ENCODE measurements at regions not wholly inside any gene's neighbourhood (a gene's known extent, or its start where the extent isn't known, plus 50 kb on each side); places are given as distances from the start of the nearest gene placed in this dataset.

- Histone ChIP-seq H3K9me3 (ENCODE audit: control insufficient read depth in 2 of 2, insufficient read depth in 1 of 2, low read depth in 1 of 2, low read length in 1 of 2) (no peaks in the 10 kb centered on the region), H3K27ac (ENCODE audit: low read depth in 1 of 3, low read length in 2 of 3) (no peak overlapping the region), H3K27me3 (ENCODE audit: control insufficient read depth in 3 of 3, insufficient read depth in 3 of 3, low read length in 3 of 3) (no peaks in the 10 kb centered on the region), H3K4me1 (ENCODE audit: control insufficient read depth in 3 of 3, insufficient read depth in 2 of 3, low read depth in 1 of 3, low read length in 2 of 3) (no peaks in the 10 kb centered on the region), H3K4me3 (ENCODE audit: low read depth in 1 of 3, low read length in 3 of 3) (no peak overlapping the region), H3K36me3 (ENCODE audit: control insufficient read depth in 3 of 3, insufficient read depth in 2 of 3, low read depth in 1 of 3, low read length in 3 of 3) (no peaks in the 10 kb centered on the region)
- WGBS, 3 donors = 52 to 63% (median 61%) methylated on average over 3 of the region's 3 CpGs
- no peak for FAIRE-seq
- no peak for DNase-seq
Measured at GRCh38 chr14:40757376-40757950, 849.2 kb upstream of the LRFN5 start.

- no peak for DNase-seq
- 81 to 90% (median 86%) methylated on average over 1 of the region's 1 CpG for WGBS, 3 donors
- no peak for FAIRE-seq
Measured at GRCh38 chr14:40733206-40733605, 873.5 kb upstream of the LRFN5 start.

GRCh38 chr14:40727107-40727506 is 879.6 kb upstream of the LRFN5 start:
- H3K27ac ChIP-seq (ENCODE audit: low read depth in 1 of 3, low read length in 2 of 3) = no peak overlapping the region
- no peaks in the 10 kb centered on the region for H3K4me1 ChIP-seq (ENCODE audit: control insufficient read depth in 3 of 3, insufficient read depth in 2 of 3, low read depth in 1 of 3, low read length in 2 of 3)
- FAIRE-seq (no peak), DNase-seq (no peak)
- H3K27me3 ChIP-seq (ENCODE audit: control insufficient read depth in 3 of 3, insufficient read depth in 3 of 3, low read length in 3 of 3) = no peaks in the 10 kb centered on the region
- no peaks in the 10 kb centered on the region for H3K36me3 ChIP-seq (ENCODE audit: control insufficient read depth in 3 of 3, insufficient read depth in 2 of 3, low read depth in 1 of 3, low read length in 3 of 3)
- 62 to 73% (median 66%) methylated on average over 2 of the region's 2 CpGs for WGBS, 3 donors
- peaks cover under 1 to 35% of the 10 kb centered on the region in 2 donors for H3K9me3 ChIP-seq (ENCODE audit: control insufficient read depth in 2 of 2, insufficient read depth in 1 of 2, low read depth in 1 of 2, low read length in 1 of 2)
- no peak overlapping the region for H3K4me3 ChIP-seq (ENCODE audit: low read depth in 1 of 3, low read length in 3 of 3)

More at GRCh38 chr14:40733206-40733605, 873.5 kb upstream of the LRFN5 start:
- Histone ChIP-seq H3K27me3 (ENCODE audit: control insufficient read depth in 3 of 3, insufficient read depth in 3 of 3, low read length in 3 of 3) (no peaks in the 10 kb centered on the region), H3K4me3 (ENCODE audit: low read depth in 1 of 3, low read length in 3 of 3) (no peak overlapping the region), H3K36me3 (ENCODE audit: control insufficient read depth in 3 of 3, insufficient read depth in 2 of 3, low read depth in 1 of 3, low read length in 3 of 3) (no peaks in the 10 kb centered on the region), H3K9me3 (ENCODE audit: control insufficient read depth in 2 of 2, insufficient read depth in 1 of 2, low read depth in 1 of 2, low read length in 1 of 2) (peaks cover 3 to 20% of the 10 kb centered on the region in 2 donors), H3K27ac (ENCODE audit: low read depth in 1 of 3, low read length in 2 of 3) (no peak overlapping the region), H3K4me1 (ENCODE audit: control insufficient read depth in 3 of 3, insufficient read depth in 2 of 3, low read depth in 1 of 3, low read length in 2 of 3) (no peaks in the 10 kb centered on the region)

- H3K4me3 ChIP-seq (ENCODE audit: low read depth in 1 of 3, low read length in 3 of 3) = no peak overlapping the region
- H3K27ac ChIP-seq (ENCODE audit: low read depth in 1 of 3, low read length in 2 of 3) = no peak overlapping the region
- H3K4me1 ChIP-seq (ENCODE audit: control insufficient read depth in 3 of 3, insufficient read depth in 2 of 3, low read depth in 1 of 3, low read length in 2 of 3) = no peaks in the 10 kb centered on the region
- 77 to 85% (median 79%) methylated on average over 5 of the region's 5 CpGs for WGBS, 3 donors
- H3K27me3 ChIP-seq (ENCODE audit: control insufficient read depth in 3 of 3, insufficient read depth in 3 of 3, low read length in 3 of 3) = no peaks in the 10 kb centered on the region
- peaks cover 2 to 14% of the 10 kb centered on the region in 2 donors for H3K9me3 ChIP-seq (ENCODE audit: control insufficient read depth in 2 of 2, insufficient read depth in 1 of 2, low read depth in 1 of 2, low read length in 1 of 2)
- FAIRE-seq (no peak), DNase-seq (no peak)
- H3K36me3 ChIP-seq (ENCODE audit: control insufficient read depth in 3 of 3, insufficient read depth in 2 of 3, low read depth in 1 of 3, low read length in 3 of 3) = no peaks in the 10 kb centered on the region
Measured at GRCh38 chr14:40713387-40713786, 893.3 kb upstream of the LRFN5 start.

GRCh38 chr14:40697231-40697630 is 909.4 kb upstream of the LRFN5 start:
- H3K27me3 ChIP-seq (ENCODE audit: control insufficient read depth in 3 of 3, insufficient read depth in 3 of 3, low read length in 3 of 3) = no peaks in the 10 kb centered on the region
- WGBS, 3 donors = 76 to 83% (median 78%) methylated on average over 1 of the region's 1 CpG
- DNase-seq (no peak), FAIRE-seq (no peak)
- H3K4me1 ChIP-seq (ENCODE audit: control insufficient read depth in 3 of 3, insufficient read depth in 2 of 3, low read depth in 1 of 3, low read length in 2 of 3) = no peaks in the 10 kb centered on the region
- H3K9me3 ChIP-seq (ENCODE audit: control insufficient read depth in 2 of 2, insufficient read depth in 1 of 2, low read depth in 1 of 2, low read length in 1 of 2) = peaks cover 0 to 5% of the 10 kb centered on the region in 2 donors
- H3K4me3 ChIP-seq (ENCODE audit: low read depth in 1 of 3, low read length in 3 of 3) = no peak overlapping the region
- H3K36me3 ChIP-seq (ENCODE audit: control insufficient read depth in 3 of 3, insufficient read depth in 2 of 3, low read depth in 1 of 3, low read length in 3 of 3) = no peaks in the 10 kb centered on the region
- H3K27ac ChIP-seq (ENCODE audit: low read depth in 1 of 3, low read length in 2 of 3) = no peak overlapping the region

GRCh38 chr14:40694023-40694422 is 912.7 kb upstream of the LRFN5 start:
- Histone ChIP-seq H3K36me3 (ENCODE audit: control insufficient read depth in 3 of 3, insufficient read depth in 2 of 3, low read depth in 1 of 3, low read length in 3 of 3) (no peaks in the 10 kb centered on the region), H3K4me1 (ENCODE audit: control insufficient read depth in 3 of 3, insufficient read depth in 2 of 3, low read depth in 1 of 3, low read length in 2 of 3) (no peaks in the 10 kb centered on the region), H3K4me3 (ENCODE audit: low read depth in 1 of 3, low read length in 3 of 3) (no peak overlapping the region), H3K9me3 (ENCODE audit: control insufficient read depth in 2 of 2, insufficient read depth in 1 of 2, low read depth in 1 of 2, low read length in 1 of 2) (peaks cover 0 to 5% of the 10 kb centered on the region in 2 donors), H3K27me3 (ENCODE audit: control insufficient read depth in 3 of 3, insufficient read depth in 3 of 3, low read length in 3 of 3) (no peaks in the 10 kb centered on the region), H3K27ac (ENCODE audit: low read depth in 1 of 3, low read length in 2 of 3) (no peak overlapping the region)
- no peak for DNase-seq
- no peak for FAIRE-seq
- WGBS, 3 donors = 76 to 88% (median 82%) methylated on average over 3 of the region's 3 CpGs

- no peak overlapping the region for H3K27ac ChIP-seq (ENCODE audit: low read depth in 1 of 3, low read length in 2 of 3)
- H3K27me3 ChIP-seq (ENCODE audit: control insufficient read depth in 3 of 3, insufficient read depth in 3 of 3, low read length in 3 of 3) = no peaks in the 10 kb centered on the region
- H3K4me3 ChIP-seq (ENCODE audit: low read depth in 1 of 3, low read length in 3 of 3) = no peak overlapping the region
- no peak for DNase-seq
- no peaks in the 10 kb centered on the region for H3K4me1 ChIP-seq (ENCODE audit: control insufficient read depth in 3 of 3, insufficient read depth in 2 of 3, low read depth in 1 of 3, low read length in 2 of 3)
- no peaks in the 10 kb centered on the region for H3K36me3 ChIP-seq (ENCODE audit: control insufficient read depth in 3 of 3, insufficient read depth in 2 of 3, low read depth in 1 of 3, low read length in 3 of 3)
- no peak for FAIRE-seq
- WGBS, 3 donors = 88 to 93% (median 91%) methylated on average over 2 of the region's 2 CpGs
- peaks cover 0 to 5% of the 10 kb centered on the region in 2 donors for H3K9me3 ChIP-seq (ENCODE audit: control insufficient read depth in 2 of 2, insufficient read depth in 1 of 2, low read depth in 1 of 2, low read length in 1 of 2)
Measured at GRCh38 chr14:40691066-40691465, 915.6 kb upstream of the LRFN5 start.

- no peaks in the 10 kb centered on the region for H3K27me3 ChIP-seq (ENCODE audit: control insufficient read depth in 3 of 3, insufficient read depth in 3 of 3, low read length in 3 of 3)
- no peaks in the 10 kb centered on the region for H3K36me3 ChIP-seq (ENCODE audit: control insufficient read depth in 3 of 3, insufficient read depth in 2 of 3, low read depth in 1 of 3, low read length in 3 of 3)
- H3K4me3 ChIP-seq (ENCODE audit: low read depth in 1 of 3, low read length in 3 of 3) = no peak overlapping the region
- peaks cover 0 to 3% of the 10 kb centered on the region in 2 donors for H3K9me3 ChIP-seq (ENCODE audit: control insufficient read depth in 2 of 2, insufficient read depth in 1 of 2, low read depth in 1 of 2, low read length in 1 of 2)
- WGBS, 3 donors = 73 to 85% (median 82%) methylated on average over 1 of the region's 1 CpG
- H3K27ac ChIP-seq (ENCODE audit: low read depth in 1 of 3, low read length in 2 of 3) = no peak overlapping the region
- DNase-seq (no peak), FAIRE-seq (no peak)
- no peaks in the 10 kb centered on the region for H3K4me1 ChIP-seq (ENCODE audit: control insufficient read depth in 3 of 3, insufficient read depth in 2 of 3, low read depth in 1 of 3, low read length in 2 of 3)
Measured at GRCh38 chr14:40685764-40686163, 920.9 kb upstream of the LRFN5 start.

- peaks cover 0 to 3% of the 10 kb centered on the region in 2 donors for H3K9me3 ChIP-seq (ENCODE audit: control insufficient read depth in 2 of 2, insufficient read depth in 1 of 2, low read depth in 1 of 2, low read length in 1 of 2)
- H3K27ac ChIP-seq (ENCODE audit: low read depth in 1 of 3, low read length in 2 of 3) = no peak overlapping the region
- 83 to 95% (median 88%) methylated on average over 1 of the region's 1 CpG for whole genome bisulfite sequencing, 3 donors
- no peak for FAIRE-seq
- H3K36me3 ChIP-seq (ENCODE audit: control insufficient read depth in 3 of 3, insufficient read depth in 2 of 3, low read depth in 1 of 3, low read length in 3 of 3) = no peaks in the 10 kb centered on the region
- H3K27me3 ChIP-seq (ENCODE audit: control insufficient read depth in 3 of 3, insufficient read depth in 3 of 3, low read length in 3 of 3) = no peaks in the 10 kb centered on the region
- no peaks in the 10 kb centered on the region for H3K4me1 ChIP-seq (ENCODE audit: control insufficient read depth in 3 of 3, insufficient read depth in 2 of 3, low read depth in 1 of 3, low read length in 2 of 3)
- H3K4me3 ChIP-seq (ENCODE audit: low read depth in 1 of 3, low read length in 3 of 3) = no peak overlapping the region
- DNase-seq = no peak
Measured at GRCh38 chr14:40684328-40684727, 922.3 kb upstream of the LRFN5 start.
